ENCODE measurements at regions not wholly inside any gene's neighbourhood (a gene's known extent, or its start where the extent isn't known, plus 50 kb on each side); places are given as distances from the start of the nearest gene placed in this dataset.

- no peak for TF ChIP-seq CTCF (conservative IDR thresholded peaks at IDR 0.05; ENCODE audit: low read depth, low read length)
- TF ChIP-seq MXI1 (IDR thresholded peaks at IDR 0.05; ENCODE audit: borderline replicate concordance, low read depth, low read length): no peak
- no peak for TF ChIP-seq POLR2A (IDR thresholded peaks at IDR 0.05; ENCODE audit: low read depth, low read length)
- TF ChIP-seq CEBPB (IDR thresholded peaks at IDR 0.05; ENCODE audit: low read depth, low read length): no peak
- TF ChIP-seq RAD21 (IDR thresholded peaks at IDR 0.05; ENCODE audit: low read length): no peak
- TF ChIP-seq USF2 (IDR thresholded peaks at IDR 0.05; ENCODE audit: low read depth, low read length): no peak
- TF ChIP-seq FOS (IDR thresholded peaks at IDR 0.05; ENCODE audit: low read depth, low read length): no peak
Measured at GRCh38 chr4:64174247-64174882, 234.9 kb downstream of the TECRL start.

All from IMR-90 (cell line).